Superior temporal gyrus (tissue), 1 donor: ENCODE measurements at regions not wholly inside any gene's neighbourhood (a gene's known extent, or its start where the extent isn't known, plus 50 kb on each side); places are given as distances from the start of the nearest gene placed in this dataset.
"Not testable (repeated sequence)": the region's sequence is repeated elsewhere in the genome, so short reads cannot be mapped to it uniquely, and the experiment has no call there.

Experiments used
- DNase-seq: peaks from one replicate; pipeline ENCODE4 v3.0.0-alpha.2; 2016; ENCODE audit errors: extremely low spot score

DNA sequence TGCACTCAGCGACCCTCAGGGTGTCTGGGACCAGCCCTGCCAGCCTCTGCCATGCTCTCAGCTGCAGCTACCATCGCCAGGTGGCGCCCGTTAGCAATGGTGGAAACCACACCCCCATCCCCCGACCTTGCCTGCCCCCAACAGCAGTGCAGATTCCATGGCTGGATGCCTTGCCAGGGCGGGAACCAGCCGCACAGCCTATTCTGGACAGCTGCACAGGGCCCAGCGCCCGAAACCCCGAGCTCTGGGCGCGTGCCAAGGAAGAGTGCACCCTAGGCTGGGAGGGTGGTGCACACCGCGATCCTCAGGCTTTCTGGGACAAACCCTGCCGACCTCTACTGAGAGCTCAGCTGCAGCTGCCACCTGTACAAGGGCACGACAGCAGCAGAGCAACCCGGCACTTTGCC lies 88.1 kb downstream of the POTEG start:
- not testable (repeated sequence) for DNase-seq

DNA sequence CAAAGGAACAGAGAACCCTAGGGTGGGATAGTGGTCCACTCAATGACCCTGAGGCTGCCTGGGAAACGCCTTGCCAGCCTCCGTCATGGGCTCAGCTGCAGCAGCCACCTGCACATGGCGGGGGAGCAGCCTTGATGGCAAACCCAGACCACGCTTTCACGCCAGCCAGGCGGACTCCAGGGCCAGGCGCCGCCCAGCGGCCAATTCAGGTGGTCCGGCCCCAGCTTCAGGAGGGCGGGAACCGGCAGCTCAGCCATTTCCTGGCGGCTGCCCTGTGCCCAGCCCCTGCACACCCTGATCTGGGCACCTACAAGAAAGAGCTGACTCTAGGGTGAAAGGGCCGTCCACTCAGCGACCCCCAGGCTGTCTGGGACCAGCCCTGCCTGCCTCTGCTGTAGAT lies 87.5 kb downstream of the POTEG start:
- DNase-seq = not testable (repeated sequence)

DNA sequence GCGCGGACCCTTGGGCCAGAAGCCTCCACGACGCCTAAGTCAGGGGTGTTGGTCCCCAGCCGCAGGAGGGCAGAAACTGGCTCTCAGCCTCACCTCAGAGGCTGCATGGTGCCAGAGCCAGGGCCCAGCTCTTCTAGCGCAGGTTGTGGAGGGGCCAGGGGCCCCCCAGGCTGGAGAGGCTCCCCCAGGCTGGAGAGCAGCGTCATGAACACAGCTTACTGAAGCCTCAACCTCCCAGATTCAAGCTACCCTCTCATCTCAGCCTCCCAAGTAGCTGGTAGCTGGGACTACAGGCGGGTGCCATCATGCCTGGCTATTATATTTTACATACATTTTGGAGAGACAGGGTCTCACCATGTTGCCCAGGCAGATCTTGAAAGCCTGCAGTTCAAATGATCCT lies 87.0 kb downstream of the POTEG start:
- DNase-seq = not testable (repeated sequence)
